ENCODE measurements at regions not wholly inside any gene's neighbourhood (a gene's known extent, or its start where the extent isn't known, plus 50 kb on each side); places are given as distances from the start of the nearest gene placed in this dataset.

GRCh38 chr4:56123051-56123450 lies 174.3 kb downstream of the CEP135 start:
- no peak for TF ChIP-seq CTCF (IDR thresholded peaks at IDR 0.05)
- TF ChIP-seq POLR2A (IDR thresholded peaks at IDR 0.05) = no peak

Data from gastroesophageal sphincter (tissue), 3 donors.